ENCODE measurements at regions not wholly inside any gene's neighbourhood (a gene's known extent, or its start where the extent isn't known, plus 50 kb on each side); places are given as distances from the start of the nearest gene placed in this dataset.

- TF ChIP-seq LEF1 (IDR thresholded peaks at IDR 0.05; ENCODE audit: borderline replicate concordance) (no peak), CTBP1 (IDR thresholded peaks at IDR 0.05; ENCODE audit: borderline replicate concordance) (no peak), FOXK2 (IDR thresholded peaks at IDR 0.05) (no peak), TARDBP (IDR thresholded peaks at IDR 0.05) (no peak), SP1 (IDR thresholded peaks at IDR 0.05) (no peak), FOXM1 (IDR thresholded peaks at IDR 0.05; ENCODE audit: borderline replicate concordance) (no peak), SUZ12 (IDR thresholded peaks at IDR 0.05) (no peak), FOXA1 (IDR thresholded peaks at IDR 0.05) (no peak), ARNT (IDR thresholded peaks at IDR 0.05) (no peak), ELF4 (IDR thresholded peaks at IDR 0.05) (no peak), L3MBTL2 (conservative IDR thresholded peaks at IDR 0.05) (no peak), ZNF384 (IDR thresholded peaks at IDR 0.05) (no peak), PKNOX1 (IDR thresholded peaks at IDR 0.05) (no peak), HDGF (IDR thresholded peaks at IDR 0.05; ENCODE audit: borderline replicate concordance) (no peak)
Measured at GRCh38 chr12:102681309-102681708, 200.9 kb upstream of the IGF1 start.
